ENCODE measurements at regions not wholly inside any gene's neighbourhood (a gene's known extent, or its start where the extent isn't known, plus 50 kb on each side); places are given as distances from the start of the nearest gene placed in this dataset.

GRCh38 chr13:87986639-87987250 is 315.6 kb downstream of the SLITRK5 start:
- peaks cover 5% of the 10 kb centered on the region for H3K36me3 Mint-ChIP-seq (ENCODE audit: unreplicated experiment)
- no peaks in the 10 kb centered on the region for H3K27me3 Mint-ChIP-seq (ENCODE audit: unreplicated experiment)
- H3K9me3 Mint-ChIP-seq (ENCODE audit: unreplicated experiment): peaks cover 1% of the 10 kb centered on the region
- H3K4me3 Mint-ChIP-seq (ENCODE audit: unreplicated experiment): no peak overlapping the region
- no peak overlapping the region for H3K27ac Mint-ChIP-seq (ENCODE audit: unreplicated experiment)
- no peak for TF ChIP-seq CTCF (IDR thresholded peaks at IDR 0.05; ENCODE audit: partially characterized antibody, unreplicated experiment)
- no peak for DNase-seq
- no peaks in the 10 kb centered on the region for H3K4me1 Mint-ChIP-seq (ENCODE audit: low read depth, unreplicated experiment)

- Mint-ChIP-seq H3K36me3 (ENCODE audit: unreplicated experiment) (no peaks in the 10 kb centered on the region), H3K4me1 (ENCODE audit: low read depth, unreplicated experiment) (no peaks in the 10 kb centered on the region), H3K27me3 (ENCODE audit: unreplicated experiment) (peaks cover 2% of the 10 kb centered on the region), H3K4me3 (ENCODE audit: unreplicated experiment) (no peak overlapping the region), H3K27ac (ENCODE audit: unreplicated experiment) (no peak overlapping the region), H3K9me3 (ENCODE audit: unreplicated experiment) (peaks cover 3% of the 10 kb centered on the region)
- DNase-seq: no peak
- no peak for TF ChIP-seq CTCF (IDR thresholded peaks at IDR 0.05; ENCODE audit: partially characterized antibody, unreplicated experiment)
Measured at GRCh38 chr13:87998081-87998480, 326.9 kb downstream of the SLITRK5 start.

GRCh38 chr13:87999240-87999700 is 328.1 kb downstream of the SLITRK5 start:
- H3K4me3 Mint-ChIP-seq (ENCODE audit: unreplicated experiment): no peak overlapping the region
- H3K36me3 Mint-ChIP-seq (ENCODE audit: unreplicated experiment): no peaks in the 10 kb centered on the region

GRCh38 chr13:87999788-88000187 is 328.6 kb downstream of the SLITRK5 start:
- H3K27me3 Mint-ChIP-seq (ENCODE audit: unreplicated experiment): peaks cover 2% of the 10 kb centered on the region
- H3K36me3 Mint-ChIP-seq (ENCODE audit: unreplicated experiment): no peaks in the 10 kb centered on the region
- no peak for TF ChIP-seq CTCF (IDR thresholded peaks at IDR 0.05; ENCODE audit: partially characterized antibody, unreplicated experiment)
- H3K27ac Mint-ChIP-seq (ENCODE audit: unreplicated experiment): no peak overlapping the region
- peaks cover 3% of the 10 kb centered on the region for H3K9me3 Mint-ChIP-seq (ENCODE audit: unreplicated experiment)
- no peak overlapping the region for H3K4me3 Mint-ChIP-seq (ENCODE audit: unreplicated experiment)
- no peak for DNase-seq
- no peaks in the 10 kb centered on the region for H3K4me1 Mint-ChIP-seq (ENCODE audit: low read depth, unreplicated experiment)

More at GRCh38 chr13:87999240-87999700, 328.1 kb downstream of the SLITRK5 start:
- no peak for TF ChIP-seq CTCF (IDR thresholded peaks at IDR 0.05; ENCODE audit: partially characterized antibody, unreplicated experiment)
- Mint-ChIP-seq H3K9me3 (ENCODE audit: unreplicated experiment) (peaks cover 3% of the 10 kb centered on the region), H3K4me1 (ENCODE audit: low read depth, unreplicated experiment) (no peaks in the 10 kb centered on the region), H3K27me3 (ENCODE audit: unreplicated experiment) (peaks cover 2% of the 10 kb centered on the region), H3K27ac (ENCODE audit: unreplicated experiment) (no peak overlapping the region)
- no peak for DNase-seq

GRCh38 chr13:88000239-88000638 is 329.1 kb downstream of the SLITRK5 start:
- Mint-ChIP-seq H3K4me3 (ENCODE audit: unreplicated experiment) (no peak overlapping the region), H3K27me3 (ENCODE audit: unreplicated experiment) (peaks cover 2% of the 10 kb centered on the region)

More at GRCh38 chr13:88000239-88000638, 329.1 kb downstream of the SLITRK5 start:
- H3K27ac Mint-ChIP-seq (ENCODE audit: unreplicated experiment): no peak overlapping the region
- H3K9me3 Mint-ChIP-seq (ENCODE audit: unreplicated experiment): peaks cover 3% of the 10 kb centered on the region
- no peak for TF ChIP-seq CTCF (IDR thresholded peaks at IDR 0.05; ENCODE audit: partially characterized antibody, unreplicated experiment)
- no peaks in the 10 kb centered on the region for H3K4me1 Mint-ChIP-seq (ENCODE audit: low read depth, unreplicated experiment)
- H3K36me3 Mint-ChIP-seq (ENCODE audit: unreplicated experiment): no peaks in the 10 kb centered on the region
- no peak for DNase-seq
